ENCODE measurements at regions not wholly inside any gene's neighbourhood (a gene's known extent, or its start where the extent isn't known, plus 50 kb on each side); places are given as distances from the start of the nearest gene placed in this dataset.

DNA sequence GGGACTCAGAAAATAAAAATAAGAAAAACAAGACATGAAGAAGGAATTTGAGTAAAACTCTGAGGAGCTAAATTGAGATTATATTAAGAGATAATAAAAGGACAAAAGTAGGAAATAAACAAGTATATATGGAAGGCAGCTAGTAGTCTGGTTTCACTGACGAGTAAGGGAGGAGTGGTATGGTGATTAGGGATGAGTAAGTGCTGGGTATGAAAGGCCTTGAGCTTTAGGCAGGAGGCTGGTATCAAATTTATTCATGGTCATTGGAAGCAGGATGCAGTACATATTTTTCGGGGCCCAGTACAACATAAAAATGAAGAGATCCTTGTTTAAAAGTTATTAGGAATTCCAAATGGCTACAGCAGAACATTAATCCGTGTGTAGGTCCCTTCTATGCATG, 789.7 kb upstream of the PRMT6 start:
- no peak for DNase-seq (ENCODE audit: low spot score)

DNA sequence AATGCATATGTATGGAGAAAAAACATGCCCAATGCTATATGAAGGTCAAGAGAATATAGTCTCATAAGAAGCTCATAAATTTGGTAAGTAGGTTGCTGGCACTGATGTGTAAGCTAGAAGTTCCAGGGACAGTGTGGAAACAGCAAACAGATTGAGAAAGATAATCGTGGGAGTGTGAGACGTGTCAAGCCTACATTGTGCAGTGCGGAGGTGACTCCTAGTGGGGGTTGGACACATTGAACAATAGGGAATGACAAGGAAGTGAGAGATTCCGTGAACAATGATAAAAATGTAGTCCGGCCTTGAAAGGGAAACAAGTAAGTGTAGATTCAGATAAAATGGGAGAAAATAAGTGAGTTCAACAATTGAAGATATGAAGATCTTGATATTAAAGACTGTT, 788.4 kb upstream of the PRMT6 start:
- TF ChIP-seq, protein P1, sequence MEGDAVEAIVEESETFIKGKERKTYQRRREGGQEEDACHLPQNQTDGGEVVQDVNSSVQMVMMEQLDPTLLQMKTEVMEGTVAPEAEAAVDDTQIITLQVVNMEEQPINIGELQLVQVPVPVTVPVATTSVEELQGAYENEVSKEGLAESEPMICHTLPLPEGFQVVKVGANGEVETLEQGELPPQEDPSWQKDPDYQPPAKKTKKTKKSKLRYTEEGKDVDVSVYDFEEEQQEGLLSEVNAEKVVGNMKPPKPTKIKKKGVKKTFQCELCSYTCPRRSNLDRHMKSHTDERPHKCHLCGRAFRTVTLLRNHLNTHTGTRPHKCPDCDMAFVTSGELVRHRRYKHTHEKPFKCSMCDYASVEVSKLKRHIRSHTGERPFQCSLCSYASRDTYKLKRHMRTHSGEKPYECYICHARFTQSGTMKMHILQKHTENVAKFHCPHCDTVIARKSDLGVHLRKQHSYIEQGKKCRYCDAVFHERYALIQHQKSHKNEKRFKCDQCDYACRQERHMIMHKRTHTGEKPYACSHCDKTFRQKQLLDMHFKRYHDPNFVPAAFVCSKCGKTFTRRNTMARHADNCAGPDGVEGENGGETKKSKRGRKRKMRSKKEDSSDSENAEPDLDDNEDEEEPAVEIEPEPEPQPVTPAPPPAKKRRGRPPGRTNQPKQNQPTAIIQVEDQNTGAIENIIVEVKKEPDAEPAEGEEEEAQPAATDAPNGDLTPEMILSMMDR (IDR thresholded peaks at IDR 0.05; ENCODE audit: extremely low read depth, insufficient read depth, missing control alignments): peak; percentile 42
- DNase-seq (ENCODE audit: low spot score): no peak
- in situ Hi-C loops (cut with MboI; ENCODE audit: low pct_unique_long_range_greater_than_20kb, low sequenced_read_pairs, unreplicated experiment): no loop called here

More for the DNA sequence above, 789.7 kb upstream of the PRMT6 start:
- TF ChIP-seq, protein P1 (IDR thresholded peaks at IDR 0.05; ENCODE audit: extremely low read depth, insufficient read depth, missing control alignments): no peak
- in situ Hi-C loops (cut with MboI; ENCODE audit: low pct_unique_long_range_greater_than_20kb, low sequenced_read_pairs, unreplicated experiment): no loop called here

DNA sequence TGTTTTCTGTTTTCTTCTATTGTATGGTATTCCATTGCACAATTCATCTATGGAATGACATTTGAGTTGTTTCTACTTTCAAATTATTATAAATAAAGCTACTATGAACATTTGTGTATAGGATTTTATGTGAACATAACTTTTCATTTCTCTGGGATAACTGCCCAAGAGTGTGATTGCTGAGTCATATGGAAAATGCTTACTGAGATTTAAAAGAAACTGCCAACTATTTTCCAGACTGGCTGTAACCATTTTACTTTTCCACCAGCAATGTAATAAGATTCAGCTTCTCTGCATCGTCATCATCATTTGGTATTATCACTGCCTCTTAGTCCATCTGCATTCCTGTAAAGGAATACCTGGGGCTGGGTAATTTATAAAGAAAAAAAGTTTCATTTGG, 779.6 kb upstream of the PRMT6 start:
- DNase-seq (ENCODE audit: low spot score): no peak
- in situ Hi-C loops (cut with MboI; ENCODE audit: low pct_unique_long_range_greater_than_20kb, low sequenced_read_pairs, unreplicated experiment): no loop called here
- TF ChIP-seq, protein P1 (IDR thresholded peaks at IDR 0.05; ENCODE audit: extremely low read depth, insufficient read depth, missing control alignments): no peak

DNA sequence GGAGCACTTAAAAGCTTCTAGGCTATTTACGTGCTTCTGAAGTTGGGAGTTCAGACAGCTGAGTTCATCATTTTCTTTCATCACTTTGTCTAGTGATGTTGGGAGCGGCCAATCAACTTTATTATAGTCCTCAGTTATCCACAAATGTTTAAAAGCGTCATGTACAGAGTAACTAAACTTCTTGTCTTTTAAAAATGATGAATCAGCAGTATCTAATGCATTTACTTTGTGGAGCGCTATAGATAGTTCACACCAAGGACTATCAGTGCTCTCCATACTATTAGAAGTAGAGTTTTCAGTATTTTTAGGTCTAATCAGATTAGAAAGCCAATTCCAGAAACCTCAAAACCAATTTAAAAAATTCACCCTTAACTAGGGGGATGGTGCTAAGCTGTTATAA, 778.7 kb upstream of the PRMT6 start:
- TF ChIP-seq, protein P1 (IDR thresholded peaks at IDR 0.05; ENCODE audit: extremely low read depth, insufficient read depth, missing control alignments): no peak
- no peak for DNase-seq (ENCODE audit: low spot score)
- in situ Hi-C loops (cut with MboI; ENCODE audit: low pct_unique_long_range_greater_than_20kb, low sequenced_read_pairs, unreplicated experiment): no loop called here

DNA sequence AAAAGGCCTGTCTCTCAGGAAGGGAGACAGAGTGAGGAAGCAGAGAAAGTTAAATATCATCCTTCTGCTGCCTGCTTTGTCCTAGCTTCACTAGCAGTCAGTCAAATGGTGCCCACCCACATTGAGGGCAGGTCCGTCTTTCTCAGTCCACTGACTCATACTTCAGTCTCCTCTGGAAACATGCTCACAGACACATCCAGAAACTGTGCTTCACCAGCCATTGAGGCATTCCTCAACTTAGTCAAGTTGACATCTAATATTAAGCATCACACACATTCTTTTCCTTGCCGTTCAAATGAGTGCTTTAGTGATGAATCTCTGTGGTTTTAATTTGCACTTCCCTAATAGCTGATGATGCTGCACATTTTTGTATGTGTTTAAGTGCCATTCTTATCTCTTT, 777.8 kb upstream of the PRMT6 start:
- in situ Hi-C loops (cut with MboI; ENCODE audit: low pct_unique_long_range_greater_than_20kb, low sequenced_read_pairs, unreplicated experiment): no loop called here
- TF ChIP-seq, protein P1 (IDR thresholded peaks at IDR 0.05; ENCODE audit: extremely low read depth, insufficient read depth, missing control alignments): no peak
- no peak for DNase-seq (ENCODE audit: low spot score)

DNA sequence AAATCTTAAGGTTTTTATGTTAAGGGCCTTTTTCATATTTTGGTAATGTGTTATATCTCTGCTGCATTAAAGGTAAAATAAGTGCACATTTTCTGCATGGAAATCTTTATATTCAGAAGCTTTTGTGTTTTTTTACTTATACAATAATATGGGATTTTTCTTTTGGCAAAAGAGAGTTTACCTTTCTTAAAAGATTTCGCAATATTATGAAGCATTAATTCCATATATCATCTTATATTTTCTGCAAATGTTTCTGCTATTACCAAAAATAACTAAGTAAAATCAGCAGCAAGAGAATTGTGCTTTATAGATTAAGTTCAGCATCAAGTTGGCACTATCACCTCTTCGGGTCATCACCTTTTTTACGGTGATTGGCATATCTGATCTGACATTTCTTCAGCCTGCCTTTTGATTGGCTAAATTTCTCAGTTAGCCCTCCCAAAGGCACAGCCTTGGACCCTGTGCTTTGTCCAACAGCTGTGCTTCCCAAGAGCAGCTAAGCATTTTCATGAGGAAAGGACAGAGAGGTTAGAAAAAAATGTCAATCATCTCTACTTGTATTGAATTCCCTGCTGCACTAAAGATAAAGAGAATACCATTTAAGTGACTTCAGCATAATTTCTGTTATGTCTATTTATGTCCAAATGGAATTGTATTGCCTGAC, 767.1 kb upstream of the PRMT6 start:
- in situ Hi-C loops (cut with MboI; ENCODE audit: low pct_unique_long_range_greater_than_20kb, low sequenced_read_pairs, unreplicated experiment): no loop called here
- DNase-seq (ENCODE audit: low spot score): no peak
- TF ChIP-seq, protein P1 (IDR thresholded peaks at IDR 0.05; ENCODE audit: extremely low read depth, insufficient read depth, missing control alignments): no peak

Measured in GM13977 (cell line).